ENCODE measurements at regions not wholly inside any gene's neighbourhood (a gene's known extent, or its start where the extent isn't known, plus 50 kb on each side); places are given as distances from the start of the nearest gene placed in this dataset.

DNA sequence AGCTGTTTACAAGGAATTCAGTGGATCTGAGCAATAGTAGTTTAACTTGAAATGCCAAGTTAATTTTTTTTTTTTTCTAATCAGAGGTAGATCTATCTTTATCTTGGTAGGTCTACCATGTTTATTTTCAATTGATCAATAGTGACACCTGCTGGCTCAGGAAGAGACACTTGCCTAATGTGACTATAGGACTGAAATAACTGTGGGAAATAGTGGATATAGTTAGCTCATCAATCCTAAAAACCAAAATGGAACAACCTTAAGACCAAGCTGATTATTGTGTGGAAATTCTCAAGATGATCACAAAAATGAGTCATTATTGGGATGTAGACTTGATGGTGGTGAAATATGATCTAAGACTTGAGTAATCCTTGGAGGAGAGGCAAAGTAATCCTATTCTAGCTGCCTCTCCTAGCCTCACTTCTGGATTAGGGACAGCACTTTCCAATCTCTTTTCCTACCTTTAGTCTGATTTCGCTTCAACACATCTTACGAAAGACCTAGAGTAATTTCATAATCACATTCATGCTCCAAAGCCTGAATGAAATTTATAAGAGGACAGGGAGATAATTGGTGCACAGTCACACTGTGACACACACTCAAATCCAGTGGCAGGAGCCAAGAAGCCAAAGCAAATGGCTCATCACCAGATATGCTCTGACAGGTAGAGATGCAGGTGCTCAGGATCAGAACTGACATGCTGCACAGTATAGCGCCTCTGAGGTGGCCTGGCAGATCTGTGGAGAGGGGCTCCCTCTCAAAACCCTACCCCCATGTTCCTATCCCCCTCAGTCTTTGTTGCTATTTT, 156.3 kb downstream of the HMHB1 start:
- TF ChIP-seq, protein P1, sequence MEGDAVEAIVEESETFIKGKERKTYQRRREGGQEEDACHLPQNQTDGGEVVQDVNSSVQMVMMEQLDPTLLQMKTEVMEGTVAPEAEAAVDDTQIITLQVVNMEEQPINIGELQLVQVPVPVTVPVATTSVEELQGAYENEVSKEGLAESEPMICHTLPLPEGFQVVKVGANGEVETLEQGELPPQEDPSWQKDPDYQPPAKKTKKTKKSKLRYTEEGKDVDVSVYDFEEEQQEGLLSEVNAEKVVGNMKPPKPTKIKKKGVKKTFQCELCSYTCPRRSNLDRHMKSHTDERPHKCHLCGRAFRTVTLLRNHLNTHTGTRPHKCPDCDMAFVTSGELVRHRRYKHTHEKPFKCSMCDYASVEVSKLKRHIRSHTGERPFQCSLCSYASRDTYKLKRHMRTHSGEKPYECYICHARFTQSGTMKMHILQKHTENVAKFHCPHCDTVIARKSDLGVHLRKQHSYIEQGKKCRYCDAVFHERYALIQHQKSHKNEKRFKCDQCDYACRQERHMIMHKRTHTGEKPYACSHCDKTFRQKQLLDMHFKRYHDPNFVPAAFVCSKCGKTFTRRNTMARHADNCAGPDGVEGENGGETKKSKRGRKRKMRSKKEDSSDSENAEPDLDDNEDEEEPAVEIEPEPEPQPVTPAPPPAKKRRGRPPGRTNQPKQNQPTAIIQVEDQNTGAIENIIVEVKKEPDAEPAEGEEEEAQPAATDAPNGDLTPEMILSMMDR (conservative IDR thresholded peaks at IDR 0.05; ENCODE audit: low read depth, low read length) = peak; percentile 69
- TF ChIP-seq EZH2 (IDR thresholded peaks at IDR 0.05; ENCODE audit: borderline replicate concordance, low read depth, low read length, poor library complexity, severe bottlenecking) = no peak
